ENCODE measurements at regions not wholly inside any gene's neighbourhood (a gene's known extent, or its start where the extent isn't known, plus 50 kb on each side); places are given as distances from the start of the nearest gene placed in this dataset.

GRCh38 chr12:45667761-45668160 is 61.7 kb upstream of the ARID2 start:
- TF ChIP-seq POLR2A (IDR thresholded peaks at IDR 0.05; ENCODE audit: low read depth, low read length) (no peak), EZH2 (IDR thresholded peaks at IDR 0.05; ENCODE audit: borderline replicate concordance, low read depth, low read length, severe bottlenecking) (no peak), POLR2AphosphoS5 (IDR thresholded peaks at IDR 0.05; ENCODE audit: insufficient read depth, low read depth, low read length) (no peak), CTCF (IDR thresholded peaks at IDR 0.05; ENCODE audit: extremely low read depth in 1 of 2, insufficient read depth in 1 of 2, low read depth in 1 of 2, low read length in 2 of 2) (no peak)

All from endothelial cell of umbilical vein (primary cell).